HL-60 (cell line): ENCODE measurements at regions not wholly inside any gene's neighbourhood (a gene's known extent, or its start where the extent isn't known, plus 50 kb on each side); places are given as distances from the start of the nearest gene placed in this dataset.

Source experiments
- DNase-seq, 2 experiments: peaks; one replicate each; pipeline ENCODE4 v3.0.0-alpha.2; 2010 to 2020; ENCODE audit warnings: low read depth in 1 of 2, low spot score in 1 of 2
- H3K27ac ChIP-seq: fragments of 250-450 bp; sonication (Bioruptor Pico); replicated peaks from 2 replicates; pipeline ENCODE4 v1.5.1; 2020; ENCODE audit warnings: mild to moderate bottlenecking, moderate library complexity
- H3K27me3 ChIP-seq: fragments of 250-450 bp; sonication (Bioruptor Pico); 2 replicates; pipeline ENCODE4 v1.5.1; 2021; ENCODE audit warnings: mild to moderate bottlenecking, moderate library complexity; ENCODE audit not compliant: insufficient read depth, poor library complexity, severe bottlenecking
- H3K4me3 ChIP-seq: replicated peaks from 2 replicates; pipeline ENCODE4 v1.5.1; 2011; ENCODE audit warnings: mild to moderate bottlenecking, control low read depth, low read length; ENCODE audit not compliant: insufficient read depth
- GABPA ChIP-seq: IDR thresholded peaks from 2 replicates; pipeline ENCODE4 v1.6.1; 2012; ENCODE audit warnings: low read depth
- POLR2AphosphoS5 ChIP-seq: IDR thresholded peaks from 2 replicates; pipeline ENCODE4 v1.6.1; 2012; ENCODE audit warnings: low read depth
- SPI1 ChIP-seq: IDR thresholded peaks from 2 replicates; pipeline ENCODE4 v1.6.1; 2012; ENCODE audit warnings: low read depth, mild to moderate bottlenecking, borderline replicate concordance
- TF ChIP-seq, protein P1 (sequence below): IDR thresholded peaks from 2 replicates; pipeline ENCODE4 v1.6.1; 2012; ENCODE audit warnings: low read depth; ENCODE audit not compliant: insufficient replicate concordance
- TF ChIP-seq, protein P2 (sequence below): IDR thresholded peaks from one replicate; pipeline ENCODE4 v1.5.1; 2011; ENCODE audit warnings: low read length, control low read depth, inconsistent platforms; ENCODE audit not compliant: insufficient read depth

GRCh38 chr4:129384974-129385373, 289.0 kb downstream of the C4orf33 start:
- H3K27ac ChIP-seq = no peak overlapping the region
- H3K4me3 ChIP-seq = no peak overlapping the region
- H3K27me3 ChIP-seq = no peaks in the 10 kb centered on the region
- TF ChIP-seq, protein P1, sequence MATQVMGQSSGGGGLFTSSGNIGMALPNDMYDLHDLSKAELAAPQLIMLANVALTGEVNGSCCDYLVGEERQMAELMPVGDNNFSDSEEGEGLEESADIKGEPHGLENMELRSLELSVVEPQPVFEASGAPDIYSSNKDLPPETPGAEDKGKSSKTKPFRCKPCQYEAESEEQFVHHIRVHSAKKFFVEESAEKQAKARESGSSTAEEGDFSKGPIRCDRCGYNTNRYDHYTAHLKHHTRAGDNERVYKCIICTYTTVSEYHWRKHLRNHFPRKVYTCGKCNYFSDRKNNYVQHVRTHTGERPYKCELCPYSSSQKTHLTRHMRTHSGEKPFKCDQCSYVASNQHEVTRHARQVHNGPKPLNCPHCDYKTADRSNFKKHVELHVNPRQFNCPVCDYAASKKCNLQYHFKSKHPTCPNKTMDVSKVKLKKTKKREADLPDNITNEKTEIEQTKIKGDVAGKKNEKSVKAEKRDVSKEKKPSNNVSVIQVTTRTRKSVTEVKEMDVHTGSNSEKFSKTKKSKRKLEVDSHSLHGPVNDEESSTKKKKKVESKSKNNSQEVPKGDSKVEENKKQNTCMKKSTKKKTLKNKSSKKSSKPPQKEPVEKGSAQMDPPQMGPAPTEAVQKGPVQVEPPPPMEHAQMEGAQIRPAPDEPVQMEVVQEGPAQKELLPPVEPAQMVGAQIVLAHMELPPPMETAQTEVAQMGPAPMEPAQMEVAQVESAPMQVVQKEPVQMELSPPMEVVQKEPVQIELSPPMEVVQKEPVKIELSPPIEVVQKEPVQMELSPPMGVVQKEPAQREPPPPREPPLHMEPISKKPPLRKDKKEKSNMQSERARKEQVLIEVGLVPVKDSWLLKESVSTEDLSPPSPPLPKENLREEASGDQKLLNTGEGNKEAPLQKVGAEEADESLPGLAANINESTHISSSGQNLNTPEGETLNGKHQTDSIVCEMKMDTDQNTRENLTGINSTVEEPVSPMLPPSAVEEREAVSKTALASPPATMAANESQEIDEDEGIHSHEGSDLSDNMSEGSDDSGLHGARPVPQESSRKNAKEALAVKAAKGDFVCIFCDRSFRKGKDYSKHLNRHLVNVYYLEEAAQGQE = no peak
- TF ChIP-seq GABPA = no peak
- no peak for TF ChIP-seq SPI1
- TF ChIP-seq, protein P2, sequence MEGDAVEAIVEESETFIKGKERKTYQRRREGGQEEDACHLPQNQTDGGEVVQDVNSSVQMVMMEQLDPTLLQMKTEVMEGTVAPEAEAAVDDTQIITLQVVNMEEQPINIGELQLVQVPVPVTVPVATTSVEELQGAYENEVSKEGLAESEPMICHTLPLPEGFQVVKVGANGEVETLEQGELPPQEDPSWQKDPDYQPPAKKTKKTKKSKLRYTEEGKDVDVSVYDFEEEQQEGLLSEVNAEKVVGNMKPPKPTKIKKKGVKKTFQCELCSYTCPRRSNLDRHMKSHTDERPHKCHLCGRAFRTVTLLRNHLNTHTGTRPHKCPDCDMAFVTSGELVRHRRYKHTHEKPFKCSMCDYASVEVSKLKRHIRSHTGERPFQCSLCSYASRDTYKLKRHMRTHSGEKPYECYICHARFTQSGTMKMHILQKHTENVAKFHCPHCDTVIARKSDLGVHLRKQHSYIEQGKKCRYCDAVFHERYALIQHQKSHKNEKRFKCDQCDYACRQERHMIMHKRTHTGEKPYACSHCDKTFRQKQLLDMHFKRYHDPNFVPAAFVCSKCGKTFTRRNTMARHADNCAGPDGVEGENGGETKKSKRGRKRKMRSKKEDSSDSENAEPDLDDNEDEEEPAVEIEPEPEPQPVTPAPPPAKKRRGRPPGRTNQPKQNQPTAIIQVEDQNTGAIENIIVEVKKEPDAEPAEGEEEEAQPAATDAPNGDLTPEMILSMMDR = no peak
- TF ChIP-seq POLR2AphosphoS5 = no peak
- DNase-seq = no peak

- TF ChIP-seq, protein P1 = no peak
- no peak for TF ChIP-seq SPI1
- TF ChIP-seq GABPA = no peak
- TF ChIP-seq, protein P2 = no peak
- TF ChIP-seq POLR2AphosphoS5 = no peak
- no peak overlapping the region for H3K27ac ChIP-seq
- H3K27me3 ChIP-seq = no peaks in the 10 kb centered on the region
- H3K4me3 ChIP-seq = no peak overlapping the region
- DNase-seq = no peak
These were observed 291.7 kb downstream of the C4orf33 start for GRCh38 chr4:129387666-129388065.

- no peak overlapping the region for H3K4me3 ChIP-seq
- no peak overlapping the region for H3K27ac ChIP-seq
- TF ChIP-seq, protein P2 = no peak
- no peak for TF ChIP-seq GABPA
- TF ChIP-seq, protein P1 = no peak
- TF ChIP-seq POLR2AphosphoS5 = no peak
- no peak for TF ChIP-seq SPI1
- no peaks in the 10 kb centered on the region for H3K27me3 ChIP-seq
- DNase-seq = no peak
These were observed 298.0 kb downstream of the C4orf33 start for GRCh38 chr4:129393976-129394375.
